ENCODE measurements at regions not wholly inside any gene's neighbourhood (a gene's known extent, or its start where the extent isn't known, plus 50 kb on each side); places are given as distances from the start of the nearest gene placed in this dataset.

GRCh38 chr4:136301749-136302495 is 1230.4 kb downstream of the PCDH18 start:
- no peaks in the 10 kb centered on the region for H3K36me3 ChIP-seq (ENCODE audit: control insufficient read depth, insufficient read depth, low read length)
- in situ Hi-C loops (cut with HindIII; ENCODE audit: low pct_unique_long_range_greater_than_20kb, low sequenced_read_pairs) (no loop called here), intact Hi-C loops (cut with micrococcal nuclease; ENCODE audit: unreplicated experiment) (no loop called here)
- CTCF ChIA-PET: no interaction called here
- TF ChIP-seq SIN3A (IDR thresholded peaks at IDR 0.05; ENCODE audit: borderline replicate concordance, insufficient read depth, low read depth, low read length): no peak
- no peak for TF ChIP-seq POLR2AphosphoS5 (IDR thresholded peaks at IDR 0.05; ENCODE audit: low read depth, low read length)
- TF ChIP-seq, protein P1, sequence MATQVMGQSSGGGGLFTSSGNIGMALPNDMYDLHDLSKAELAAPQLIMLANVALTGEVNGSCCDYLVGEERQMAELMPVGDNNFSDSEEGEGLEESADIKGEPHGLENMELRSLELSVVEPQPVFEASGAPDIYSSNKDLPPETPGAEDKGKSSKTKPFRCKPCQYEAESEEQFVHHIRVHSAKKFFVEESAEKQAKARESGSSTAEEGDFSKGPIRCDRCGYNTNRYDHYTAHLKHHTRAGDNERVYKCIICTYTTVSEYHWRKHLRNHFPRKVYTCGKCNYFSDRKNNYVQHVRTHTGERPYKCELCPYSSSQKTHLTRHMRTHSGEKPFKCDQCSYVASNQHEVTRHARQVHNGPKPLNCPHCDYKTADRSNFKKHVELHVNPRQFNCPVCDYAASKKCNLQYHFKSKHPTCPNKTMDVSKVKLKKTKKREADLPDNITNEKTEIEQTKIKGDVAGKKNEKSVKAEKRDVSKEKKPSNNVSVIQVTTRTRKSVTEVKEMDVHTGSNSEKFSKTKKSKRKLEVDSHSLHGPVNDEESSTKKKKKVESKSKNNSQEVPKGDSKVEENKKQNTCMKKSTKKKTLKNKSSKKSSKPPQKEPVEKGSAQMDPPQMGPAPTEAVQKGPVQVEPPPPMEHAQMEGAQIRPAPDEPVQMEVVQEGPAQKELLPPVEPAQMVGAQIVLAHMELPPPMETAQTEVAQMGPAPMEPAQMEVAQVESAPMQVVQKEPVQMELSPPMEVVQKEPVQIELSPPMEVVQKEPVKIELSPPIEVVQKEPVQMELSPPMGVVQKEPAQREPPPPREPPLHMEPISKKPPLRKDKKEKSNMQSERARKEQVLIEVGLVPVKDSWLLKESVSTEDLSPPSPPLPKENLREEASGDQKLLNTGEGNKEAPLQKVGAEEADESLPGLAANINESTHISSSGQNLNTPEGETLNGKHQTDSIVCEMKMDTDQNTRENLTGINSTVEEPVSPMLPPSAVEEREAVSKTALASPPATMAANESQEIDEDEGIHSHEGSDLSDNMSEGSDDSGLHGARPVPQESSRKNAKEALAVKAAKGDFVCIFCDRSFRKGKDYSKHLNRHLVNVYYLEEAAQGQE (IDR thresholded peaks at IDR 0.05; ENCODE audit: insufficient read depth in 1 of 2, low read depth in 2 of 2, low read length in 1 of 2): no peak
- no peak for TF ChIP-seq CTCF (IDR thresholded peaks at IDR 0.05)
- TF ChIP-seq TCF7L2 (IDR thresholded peaks at IDR 0.05; ENCODE audit: low read depth, low read length): no peak
- ATAC-seq (no peak), DNase-seq (ENCODE audit: low read depth, low spot score) (no peak)
- no peaks in the 10 kb centered on the region for H3K4me1 ChIP-seq (ENCODE audit: control insufficient read depth, insufficient read depth, low read length)
- H3K9me3 ChIP-seq (ENCODE audit: control insufficient read depth, insufficient read depth, low read depth, low read length): no peaks in the 10 kb centered on the region
- no peaks in the 10 kb centered on the region for H3K27me3 ChIP-seq (ENCODE audit: control insufficient read depth, insufficient read depth, low read length)
- no TSS peak for BruUV-seq (replicated peaks)
- POLR2A ChIA-PET: no interaction called here
- H3K27ac ChIP-seq (ENCODE audit: low read length): no peak overlapping the region
- no peak overlapping the region for H3K4me3 ChIP-seq (ENCODE audit: low read depth in 2 of 2, low read length in 2 of 2)

DNA sequence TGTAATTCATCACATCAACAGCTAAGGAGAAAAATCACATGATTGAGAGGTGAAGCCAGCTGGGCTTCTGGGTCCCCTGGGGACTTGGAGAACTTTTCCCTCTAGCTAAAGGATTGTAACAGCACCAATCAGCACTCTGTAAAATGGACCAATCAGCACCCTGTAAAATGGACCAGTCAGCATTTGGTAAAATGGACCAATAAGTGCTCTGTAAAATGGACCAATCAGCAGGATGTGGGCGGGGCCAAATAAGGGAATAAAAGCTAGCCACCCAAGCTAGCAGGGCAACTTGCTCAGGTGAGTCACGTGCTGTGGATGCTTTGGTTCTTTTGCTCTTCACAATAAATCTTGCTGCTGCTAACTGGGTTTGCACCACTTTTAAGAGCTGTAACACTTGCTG is 1248.3 kb downstream of the PCDH18 start:
- intact Hi-C loops (cut with micrococcal nuclease; ENCODE audit: unreplicated experiment) (no loop called here), in situ Hi-C loops (cut with HindIII; ENCODE audit: low pct_unique_long_range_greater_than_20kb, low sequenced_read_pairs) (no loop called here)
- no peaks in the 10 kb centered on the region for H3K4me1 ChIP-seq (ENCODE audit: control insufficient read depth, insufficient read depth, low read length)
- H3K9me3 ChIP-seq (ENCODE audit: control insufficient read depth, insufficient read depth, low read depth, low read length): no peaks in the 10 kb centered on the region
- ChIA-PET CTCF (no interaction called here), POLR2A (no interaction called here)
- DNase-seq (ENCODE audit: low read depth, low spot score) (no peak), ATAC-seq (no peak)
- TF ChIP-seq TCF7L2 (IDR thresholded peaks at IDR 0.05; ENCODE audit: low read depth, low read length) (no peak), POLR2AphosphoS5 (IDR thresholded peaks at IDR 0.05; ENCODE audit: low read depth, low read length) (no peak), CTCF (IDR thresholded peaks at IDR 0.05) (no peak), SIN3A (IDR thresholded peaks at IDR 0.05; ENCODE audit: borderline replicate concordance, insufficient read depth, low read depth, low read length) (no peak)
- TF ChIP-seq, protein P1 (IDR thresholded peaks at IDR 0.05; ENCODE audit: insufficient read depth in 1 of 2, low read depth in 2 of 2, low read length in 1 of 2): no peak
- H3K4me3 ChIP-seq (ENCODE audit: low read depth in 2 of 2, low read length in 2 of 2): no peak overlapping the region
- no peaks in the 10 kb centered on the region; the same call in 1 of the 2 replicates for H3K36me3 ChIP-seq (ENCODE audit: control insufficient read depth, insufficient read depth, low read length)
- no TSS peak for BruUV-seq (replicated peaks)
- no peaks in the 10 kb centered on the region for H3K27me3 ChIP-seq (ENCODE audit: control insufficient read depth, insufficient read depth, low read length)
- no peak overlapping the region for H3K27ac ChIP-seq (ENCODE audit: low read length)

Measured in Panc1 (cell line).